Naive B cell (primary cell): ENCODE measurements at regions not wholly inside any gene's neighbourhood (a gene's known extent, or its start where the extent isn't known, plus 50 kb on each side); places are given as distances from the start of the nearest gene placed in this dataset.
A peak's percentile ranks its signal among the peaks of the same experiment; 100 is the strongest.
"Not testable (repeated sequence)": the region's sequence is repeated elsewhere in the genome, so short reads cannot be mapped to it uniquely, and the experiment has no call there.

Experiments
- ATAC-seq, 2 donors: fragments of 150-1000 bp; cut with Tn5 transposase; 2 replicates each; pipeline ENCODE4 v1.10.0; 2021; ENCODE audit warnings: low read depth in 2 of 2, mild to moderate bottlenecking in 2 of 2, moderate library complexity in 2 of 2
- DNase-seq: peaks from one replicate; pipeline ENCODE4 v3.0.0; 2022
- H3K27ac Mint-ChIP-seq, 6 donors: one replicate each; pipeline ENCODE4 v1.8.0; 2020 to 2022; ENCODE audit warnings: mild to moderate bottlenecking in 6 of 6, mixed read lengths in 6 of 6, moderate library complexity in 5 of 6, inconsistent platforms in 2 of 6
- H3K27me3 Mint-ChIP-seq, 3 donors: one replicate each; pipeline ENCODE4 v1.8.0; 2021 to 2022; ENCODE audit warnings: mixed read lengths in 3 of 3, mild to moderate bottlenecking in 1 of 3
- H3K36me3 Mint-ChIP-seq, 2 donors: one replicate each; pipeline ENCODE4 v1.8.0; 2020 to 2022; ENCODE audit warnings: mixed read lengths in 2 of 2, inconsistent platforms in 1 of 2, mild to moderate bottlenecking in 1 of 2
- H3K4me1 Mint-ChIP-seq, 3 donors: one replicate each; pipeline ENCODE4 v1.8.0; 2020 to 2022; ENCODE audit warnings: mixed read lengths in 3 of 3, inconsistent platforms in 1 of 3, mild to moderate bottlenecking in 1 of 3, moderate library complexity in 1 of 3
- H3K4me3 Mint-ChIP-seq, 8 donors: one replicate each; pipeline ENCODE4 v1.8.0; 2020 to 2022; ENCODE audit warnings: mild to moderate bottlenecking in 8 of 8, mixed read lengths in 8 of 8, moderate library complexity in 8 of 8, inconsistent platforms in 2 of 8
- H3K9me3 Mint-ChIP-seq, 7 donors: one replicate each; pipeline ENCODE4 v1.8.0; 2020 to 2022; ENCODE audit warnings: mixed read lengths in 7 of 7, mild to moderate bottlenecking in 5 of 7, inconsistent platforms in 2 of 7, moderate library complexity in 1 of 7

- Mint-ChIP-seq H3K27me3 (peaks cover 0 to 7% (median 5%) of the 10 kb centered on the region in 3 donors), H3K4me1 (no peaks in the 10 kb centered on the region), H3K4me3 (no peak overlapping the region), H3K9me3 (peaks cover 0 to 3% (median 0%) of the 10 kb centered on the region in 7 donors), H3K27ac (peak overlapping the region in 1 of 6 donors; percentile 35), H3K36me3 (no peaks in the 10 kb centered on the region)
- ATAC-seq, result no peak
- DNase-seq, result no peak
These were observed 128.5 kb downstream of the TBX3 start for GRCh38 chr12:114555451-114555850.

DNA sequence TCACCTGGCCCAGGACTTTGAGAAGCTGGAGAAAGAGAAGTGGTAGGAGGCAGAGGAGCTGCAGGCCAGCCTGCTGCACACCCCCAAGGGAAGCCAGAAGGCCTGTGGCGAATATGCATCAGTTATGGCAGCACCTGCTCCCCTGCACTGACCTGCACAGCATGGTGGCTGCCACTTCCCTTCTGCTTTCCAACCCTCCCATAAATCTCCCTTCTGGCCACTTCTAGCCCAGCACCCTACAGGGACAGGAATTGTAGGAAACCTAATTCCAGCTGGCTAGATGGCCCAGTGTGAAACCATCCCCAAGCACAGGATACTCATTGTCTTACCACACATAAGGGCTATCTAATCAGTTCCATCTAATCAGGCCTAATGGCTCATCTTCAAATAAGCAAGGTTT, 136.3 kb downstream of the TBX3 start:
- H3K27ac Mint-ChIP-seq, result no peak overlapping the region
- DNase-seq (no peak), ATAC-seq (no peak)
- no peaks in the 10 kb centered on the region for H3K36me3 Mint-ChIP-seq
- H3K9me3 Mint-ChIP-seq, result peaks cover 0 to 3% (median 0%) of the 10 kb centered on the region in 7 donors
- H3K4me3 Mint-ChIP-seq, result peak overlapping the region in 1 of 8 donors; percentile 39
- H3K4me1 Mint-ChIP-seq, result no peaks in the 10 kb centered on the region
- peaks cover 0 to 8% (median 0%) of the 10 kb centered on the region in 3 donors for H3K27me3 Mint-ChIP-seq

DNA sequence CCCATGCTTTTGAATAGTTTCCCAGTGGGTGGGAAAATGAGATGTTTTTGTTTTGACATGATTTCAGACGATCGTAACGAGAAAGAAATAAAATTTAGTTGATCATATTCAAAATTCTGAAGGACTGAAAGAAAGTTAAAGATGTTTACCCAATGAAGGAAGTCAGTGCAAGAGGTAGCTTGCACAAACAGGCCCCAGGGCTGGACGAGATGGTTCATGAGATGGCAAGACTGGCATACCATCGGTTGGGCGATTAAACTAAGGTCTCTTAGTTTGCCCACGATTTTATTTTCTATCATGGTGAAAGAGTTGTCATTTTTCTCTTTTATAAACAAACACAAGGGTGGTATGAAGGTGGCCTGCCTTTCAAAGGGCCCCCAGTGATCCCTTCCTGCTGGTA, 124.5 kb upstream of the TBX5 start:
- H3K36me3 Mint-ChIP-seq, result no peaks in the 10 kb centered on the region
- ATAC-seq, result no peak
- DNase-seq, result no peak

DNA sequence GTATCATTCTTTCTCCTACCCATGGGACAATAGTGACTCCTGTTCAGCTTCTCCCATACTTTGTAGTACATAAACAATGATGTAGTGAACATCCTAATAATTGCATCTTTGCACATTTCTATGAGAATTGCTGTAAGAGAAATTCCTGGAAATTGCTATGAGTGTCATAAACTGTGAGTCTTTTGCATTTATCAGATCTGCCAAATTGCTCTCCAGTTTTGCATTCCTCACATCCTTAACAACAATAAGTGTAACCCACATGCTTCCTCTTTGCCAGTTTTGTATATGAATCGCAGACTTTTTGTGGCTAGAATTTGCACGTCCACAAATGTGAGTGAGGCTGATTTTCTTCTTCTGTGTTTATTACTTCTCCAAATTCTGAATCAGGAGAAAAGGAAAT, 124.0 kb upstream of the TBX5 start:
- H3K4me3 Mint-ChIP-seq, result no peak overlapping the region
- H3K4me1 Mint-ChIP-seq, result no peaks in the 10 kb centered on the region
- no peak for ATAC-seq
- no peaks in the 10 kb centered on the region for H3K9me3 Mint-ChIP-seq
- H3K27me3 Mint-ChIP-seq, result peaks cover 0 to 10% (median 4%) of the 10 kb centered on the region in 3 donors
- DNase-seq, result no peak
- H3K36me3 Mint-ChIP-seq, result no peaks in the 10 kb centered on the region
- no peak overlapping the region for H3K27ac Mint-ChIP-seq

More for the DNA sequence above, 124.5 kb upstream of the TBX5 start:
- H3K4me3 Mint-ChIP-seq, result no peak overlapping the region
- no peak overlapping the region for H3K27ac Mint-ChIP-seq
- no peaks in the 10 kb centered on the region for H3K4me1 Mint-ChIP-seq
- no peaks in the 10 kb centered on the region for H3K9me3 Mint-ChIP-seq
- H3K27me3 Mint-ChIP-seq, result peaks cover 0 to 10% (median 4%) of the 10 kb centered on the region in 3 donors

DNA sequence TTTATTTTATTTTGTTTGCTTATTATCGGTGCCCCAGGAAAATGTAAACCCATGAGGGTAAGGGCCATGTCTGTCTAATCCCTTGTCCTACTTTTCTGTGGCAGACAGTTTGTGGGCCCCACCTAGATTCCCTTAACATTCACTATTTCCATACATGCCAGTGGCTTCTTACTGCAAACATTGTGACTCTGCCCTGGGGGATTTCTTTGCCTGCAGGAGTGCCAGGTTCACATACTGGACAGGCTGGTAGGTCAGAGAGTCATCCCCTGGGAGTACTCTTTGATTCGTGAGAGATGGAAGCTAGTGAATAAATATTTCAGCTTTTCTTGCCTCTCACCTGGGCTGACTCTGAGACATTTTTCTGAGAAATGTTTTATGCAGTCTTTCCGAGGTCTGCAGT, 122.8 kb upstream of the TBX5 start:
- no peak for DNase-seq
- Mint-ChIP-seq H3K27me3 (peaks cover 0 to 10% (median 4%) of the 10 kb centered on the region in 3 donors), H3K27ac (no peak overlapping the region), H3K4me1 (no peaks in the 10 kb centered on the region), H3K4me3 (no peak overlapping the region), H3K9me3 (peaks cover 0 to 5% (median 0%) of the 10 kb centered on the region in 7 donors), H3K36me3 (no peaks in the 10 kb centered on the region)
- ATAC-seq, result no peak

GRCh38 chr12:114521160-114521559, 115.2 kb upstream of the TBX5 start:
- Mint-ChIP-seq H3K9me3 (peaks cover 0 to 15% (median 6%) of the 10 kb centered on the region in 7 donors), H3K27me3 (peaks cover 0 to 11% (median 0%) of the 10 kb centered on the region in 3 donors)
- not testable (repeated sequence) for H3K36me3 Mint-ChIP-seq, H3K4me3 Mint-ChIP-seq, H3K27ac Mint-ChIP-seq, ATAC-seq, DNase-seq, H3K4me1 Mint-ChIP-seq

DNA sequence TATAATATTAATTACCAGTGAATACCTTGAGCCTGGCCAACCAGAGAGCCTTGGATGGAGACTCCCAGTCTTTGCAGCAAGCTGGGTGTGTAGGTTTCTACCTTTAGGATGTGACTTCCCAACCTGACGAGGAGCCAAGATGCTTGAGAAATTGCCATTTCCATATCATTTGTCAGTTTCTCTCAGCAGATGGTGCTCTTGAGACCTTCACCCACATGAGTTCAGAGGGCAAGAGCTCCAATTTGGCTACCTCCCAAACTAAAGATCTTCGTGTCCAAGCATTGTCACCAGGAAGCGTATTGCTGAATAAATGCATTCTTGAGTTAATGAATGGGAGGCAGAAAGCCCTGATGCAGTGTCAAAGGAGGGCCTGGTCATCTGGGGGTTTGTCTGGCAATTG, 106.4 kb upstream of the TBX5 start:
- Mint-ChIP-seq H3K36me3 (no peaks in the 10 kb centered on the region), H3K9me3 (peaks cover 0 to 2% (median 0%) of the 10 kb centered on the region in 7 donors), H3K4me1 (peaks cover 0 to 3% (median 2%) of the 10 kb centered on the region in 3 donors), H3K27ac (no peak overlapping the region), H3K4me3 (no peak overlapping the region), H3K27me3 (peaks cover 12 to 26% (median 15%) of the 10 kb centered on the region in 3 donors)
- ATAC-seq, result no peak
- DNase-seq, result no peak

DNA sequence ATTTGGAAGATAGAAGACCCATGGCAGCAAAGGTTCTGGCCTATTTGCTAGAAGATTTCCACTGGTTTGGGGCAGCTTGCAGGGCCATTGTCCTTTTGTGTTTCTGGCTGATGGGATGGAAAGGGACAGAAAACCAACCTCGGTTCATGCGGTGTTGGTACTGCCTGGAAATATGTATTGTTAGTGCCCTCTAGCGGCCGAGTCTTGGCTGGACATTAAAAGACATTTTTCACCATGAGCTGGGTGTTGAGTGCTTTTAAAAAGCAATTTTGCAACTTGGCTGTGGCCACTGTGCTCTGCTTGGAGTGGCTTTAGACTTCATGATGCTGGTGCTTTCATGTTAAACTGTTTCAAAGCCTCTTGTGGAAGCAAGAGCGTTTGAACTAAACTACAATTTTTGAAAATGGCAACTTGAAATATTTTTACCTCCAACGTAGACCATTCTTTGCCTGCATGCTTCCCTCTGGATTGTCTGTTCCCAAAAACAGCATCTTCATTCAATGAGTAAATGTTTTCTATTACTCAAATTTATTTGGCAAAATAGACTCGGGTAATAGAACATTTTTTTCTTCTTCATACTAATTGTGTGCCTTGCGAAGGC, 102.7 kb upstream of the TBX5 start:
- H3K36me3 Mint-ChIP-seq, result no peaks in the 10 kb centered on the region
- no peak overlapping the region for H3K4me3 Mint-ChIP-seq
- no peaks in the 10 kb centered on the region for H3K9me3 Mint-ChIP-seq
- H3K27me3 Mint-ChIP-seq, result peaks cover 25 to 28% (median 27%) of the 10 kb centered on the region in 3 donors
- peaks cover 0 to 3% (median 2%) of the 10 kb centered on the region in 3 donors for H3K4me1 Mint-ChIP-seq
- ATAC-seq (peak; percentile 37 to 58), DNase-seq (peak; percentile 38)
- peak overlapping the region in 1 of 6 donors; percentile 57 for H3K27ac Mint-ChIP-seq

GRCh38 chr12:114506651-114507050, 100.7 kb upstream of the TBX5 start:
- Mint-ChIP-seq H3K4me1 (peaks cover 0 to 3% (median 2%) of the 10 kb centered on the region in 3 donors), H3K36me3 (no peaks in the 10 kb centered on the region), H3K4me3 (no peak overlapping the region), H3K9me3 (no peaks in the 10 kb centered on the region), H3K27me3 (peaks cover 31 to 45% (median 36%) of the 10 kb centered on the region in 3 donors), H3K27ac (no peak overlapping the region)
- DNase-seq (no peak), ATAC-seq (no peak)

- no peak overlapping the region for H3K27ac Mint-ChIP-seq
- peaks cover 39 to 57% (median 48%) of the 10 kb centered on the region in 3 donors for H3K27me3 Mint-ChIP-seq
- no peaks in the 10 kb centered on the region for H3K9me3 Mint-ChIP-seq
- no peak for DNase-seq
- no peak for ATAC-seq
- H3K4me3 Mint-ChIP-seq, result no peak overlapping the region
- H3K36me3 Mint-ChIP-seq, result no peaks in the 10 kb centered on the region
- H3K4me1 Mint-ChIP-seq, result peaks cover 0 to 3% (median 2%) of the 10 kb centered on the region in 3 donors
These were observed 98.4 kb upstream of the TBX5 start for GRCh38 chr12:114504311-114504710.

- no peak overlapping the region for H3K4me3 Mint-ChIP-seq
- H3K9me3 Mint-ChIP-seq, result no peaks in the 10 kb centered on the region
- peaks cover 30 to 74% (median 65%) of the 10 kb centered on the region in 3 donors for H3K27me3 Mint-ChIP-seq
- H3K36me3 Mint-ChIP-seq, result no peaks in the 10 kb centered on the region
- H3K27ac Mint-ChIP-seq, result no peak overlapping the region
- ATAC-seq (no peak), DNase-seq (no peak)
- H3K4me1 Mint-ChIP-seq, result no peaks in the 10 kb centered on the region
These were observed 95.5 kb upstream of the TBX5 start for GRCh38 chr12:114501474-114501807.

GRCh38 chr12:114500775-114501473, 95.0 kb upstream of the TBX5 start:
- DNase-seq (no peak), ATAC-seq (no peak)
- no peaks in the 10 kb centered on the region for H3K9me3 Mint-ChIP-seq
- no peaks in the 10 kb centered on the region for H3K4me1 Mint-ChIP-seq
- peaks cover 29 to 70% (median 60%) of the 10 kb centered on the region in 3 donors for H3K27me3 Mint-ChIP-seq
- no peak overlapping the region for H3K27ac Mint-ChIP-seq
- H3K4me3 Mint-ChIP-seq, result peak overlapping the region in 1 of 8 donors; percentile 3
- H3K36me3 Mint-ChIP-seq, result no peaks in the 10 kb centered on the region

DNA sequence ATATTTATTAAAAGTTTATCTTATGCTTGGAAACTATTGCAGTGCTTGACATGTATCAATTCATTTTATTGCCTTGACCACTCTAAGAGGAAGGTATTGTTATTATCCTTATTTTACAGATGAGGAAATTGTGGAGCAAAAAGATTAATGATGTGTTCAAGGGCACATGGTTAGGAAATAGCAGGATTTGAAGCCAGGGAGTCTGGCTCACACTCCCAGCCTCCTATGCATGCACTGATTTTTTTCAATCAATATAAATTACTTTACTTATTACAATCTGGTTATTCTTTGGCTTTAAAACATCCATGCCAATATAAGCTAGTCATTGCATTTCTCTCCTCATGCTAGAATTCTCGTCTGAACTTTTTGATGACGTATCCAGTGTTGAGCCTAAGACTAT, 94.2 kb upstream of the TBX5 start:
- Mint-ChIP-seq H3K36me3 (no peaks in the 10 kb centered on the region), H3K27ac (no peak overlapping the region)

GRCh38 chr12:114499338-114499737, 93.4 kb upstream of the TBX5 start:
- peaks cover 33 to 66% (median 56%) of the 10 kb centered on the region in 3 donors for H3K27me3 Mint-ChIP-seq
- H3K36me3 Mint-ChIP-seq, result no peaks in the 10 kb centered on the region
- no peaks in the 10 kb centered on the region for H3K9me3 Mint-ChIP-seq
- H3K4me1 Mint-ChIP-seq, result no peaks in the 10 kb centered on the region
- no peak overlapping the region for H3K4me3 Mint-ChIP-seq
- no peak overlapping the region for H3K27ac Mint-ChIP-seq
- DNase-seq (no peak), ATAC-seq (no peak)

More for the DNA sequence above, 94.2 kb upstream of the TBX5 start:
- DNase-seq (no peak), ATAC-seq (no peak)
- H3K4me3 Mint-ChIP-seq, result no peak overlapping the region
- no peaks in the 10 kb centered on the region for H3K4me1 Mint-ChIP-seq
- peaks cover 28 to 66% (median 56%) of the 10 kb centered on the region in 3 donors for H3K27me3 Mint-ChIP-seq
- no peaks in the 10 kb centered on the region for H3K9me3 Mint-ChIP-seq
